AG09309 (cell line): ENCODE measurements at regions not wholly inside any gene's neighbourhood (a gene's known extent, or its start where the extent isn't known, plus 50 kb on each side); places are given as distances from the start of the nearest gene placed in this dataset.

Source experiments
- DNase-seq: peaks from one replicate; pipeline ENCODE4 v3.0.0-alpha.2; 2010; ENCODE audit warnings: low read depth
- H3K4me3 ChIP-seq: 2 replicates; pipeline ENCODE4 v1.5.1; 2011; ENCODE audit warnings: mild to moderate bottlenecking, low read depth, low read length, moderate library complexity; ENCODE audit not compliant: control insufficient read depth
- CTCF ChIP-seq: IDR thresholded peaks from 2 replicates; pipeline ENCODE4 v1.5.1; 2011; ENCODE audit warnings: mild to moderate bottlenecking, low read depth, low read length, inconsistent platforms; ENCODE audit not compliant: insufficient read depth, control insufficient read depth; ENCODE audit errors: missing control alignments

- peak; percentile 90 for DNase-seq
- no peak overlapping the region for H3K4me3 ChIP-seq
- TF ChIP-seq CTCF: no peak
Measured at GRCh38 chr2:54065411-54065810, 50.0 kb upstream of the ACYP2 start.

- H3K4me3 ChIP-seq: no peak overlapping the region
- no peak for TF ChIP-seq CTCF
- no peak for DNase-seq
Measured at GRCh38 chr2:54063967-54064535, 51.4 kb upstream of the ACYP2 start.

GRCh38 chr2:54062401-54062800 is 53.0 kb upstream of the ACYP2 start:
- H3K4me3 ChIP-seq: no peak overlapping the region
- DNase-seq: no peak
- TF ChIP-seq CTCF: no peak

GRCh38 chr2:54061272-54061671 is 54.1 kb upstream of the ACYP2 start:
- no peak for TF ChIP-seq CTCF
- no peak for DNase-seq
- H3K4me3 ChIP-seq: no peak overlapping the region

- TF ChIP-seq CTCF: no peak
- DNase-seq: no peak
- no peak overlapping the region for H3K4me3 ChIP-seq
Measured at GRCh38 chr2:54059986-54060385, 55.4 kb upstream of the ACYP2 start.

GRCh38 chr2:54059504-54059903 is 55.9 kb upstream of the ACYP2 start:
- H3K4me3 ChIP-seq: no peak overlapping the region
- TF ChIP-seq CTCF: no peak
- DNase-seq: no peak

GRCh38 chr2:54058449-54058848 is 57.0 kb upstream of the ACYP2 start:
- TF ChIP-seq CTCF: no peak
- H3K4me3 ChIP-seq: no peak overlapping the region
- no peak for DNase-seq
